ENCODE measurements at regions not wholly inside any gene's neighbourhood (a gene's known extent, or its start where the extent isn't known, plus 50 kb on each side); places are given as distances from the start of the nearest gene placed in this dataset.

- TF ChIP-seq CTCF (conservative IDR thresholded peaks at IDR 0.05; ENCODE audit: low read length) (no peak), EZH2phosphoT487 (IDR thresholded peaks at IDR 0.05; ENCODE audit: borderline replicate concordance, low read depth, low read length) (no peak)
Observed at GRCh38 chr1:219329578-219329977, 155.9 kb downstream of the LYPLAL1 start.
